Endodermal cell (in vitro differentiated cells): ENCODE measurements at regions not wholly inside any gene's neighbourhood (a gene's known extent, or its start where the extent isn't known, plus 50 kb on each side); places are given as distances from the start of the nearest gene placed in this dataset.
"Not testable (repeated sequence)": the region's sequence is repeated elsewhere in the genome, so short reads cannot be mapped to it uniquely, and the experiment has no call there.

Source experiments
- DNase-seq: peaks from one replicate; pipeline ENCODE4 v3.0.0-alpha.2; 2017
- H3K27ac ChIP-seq: 2 replicates; pipeline ENCODE4 v1.5.1; 2013; ENCODE audit warnings: mild to moderate bottlenecking, low read depth, low read length, moderate library complexity
- H3K27me3 ChIP-seq: 2 replicates; pipeline ENCODE4 v1.6.1; 2013; ENCODE audit warnings: mild to moderate bottlenecking, low read length, moderate library complexity; ENCODE audit not compliant: insufficient read depth, control insufficient read depth, poor library complexity, severe bottlenecking
- H3K36me3 ChIP-seq: 2 replicates; pipeline ENCODE4 v1.7.0; 2013; ENCODE audit warnings: mild to moderate bottlenecking, low read length, moderate library complexity; ENCODE audit not compliant: control insufficient read depth, insufficient read depth
- H3K4me1 ChIP-seq: one replicate; pipeline ENCODE4 v1.7.0; 2013; ENCODE audit warnings: low read length; ENCODE audit not compliant: control insufficient read depth, insufficient read depth
- H3K4me3 ChIP-seq: 2 replicates; pipeline ENCODE4 v1.5.1; 2013; ENCODE audit warnings: mild to moderate bottlenecking, low read length, moderate library complexity
- H3K9ac ChIP-seq: 2 replicates; pipeline ENCODE4 v1.6.1; 2013; ENCODE audit warnings: mild to moderate bottlenecking, low read length, moderate library complexity; ENCODE audit not compliant: poor library complexity, severe bottlenecking; ENCODE audit errors: extremely low read depth
- H3K9me3 ChIP-seq: 2 replicates; pipeline ENCODE4 v1.6.1; 2013; ENCODE audit warnings: mild to moderate bottlenecking, low read length, moderate library complexity; ENCODE audit not compliant: control insufficient read depth
- H3K27ac Mint-ChIP-seq: 2 replicates; pipeline ENCODE4 v1.8.0; 2020; ENCODE audit warnings: mixed read lengths
- H3K27me3 Mint-ChIP-seq: 2 replicates; pipeline ENCODE4 v1.8.0; 2021; ENCODE audit warnings: mild to moderate bottlenecking, mixed read lengths; ENCODE audit not compliant: insufficient read depth
- H3K36me3 Mint-ChIP-seq: 2 replicates; pipeline ENCODE4 v1.8.0; 2020; ENCODE audit warnings: low read depth, mixed read lengths
- H3K4me1 Mint-ChIP-seq: 2 replicates; pipeline ENCODE4 v1.8.0; 2020; ENCODE audit warnings: mixed read lengths
- H3K4me3 Mint-ChIP-seq: 2 replicates; pipeline ENCODE4 v1.8.0; 2020; ENCODE audit warnings: mild to moderate bottlenecking, moderate library complexity, mixed read lengths
- H3K9me3 Mint-ChIP-seq: 2 replicates; pipeline ENCODE4 v1.8.0; 2020; ENCODE audit warnings: mild to moderate bottlenecking, mixed read lengths
- WGBS, 2 experiments: methylation state at CpG; one replicate each; pipeline versions ENCODE4 v1.1.5 to v1.1.7; 2013; ENCODE audit warnings: missing lambda C conversion rate in 2 of 2, mixed read lengths in 1 of 2; ENCODE audit not compliant: insufficient coverage in 1 of 2, insufficient read length in 1 of 2; 5-methylcytosine and 5-hydroxymethylcytosine counted together
- TF ChIP-seq, protein P1 (sequence below): fragments of 200-600 bp; sonication (generic); conservative IDR thresholded peaks from 2 replicates; pipeline ENCODE4 v1.5.0; 2021; ENCODE audit warnings: antibody characterized with exemption, mild to moderate bottlenecking

DNA sequence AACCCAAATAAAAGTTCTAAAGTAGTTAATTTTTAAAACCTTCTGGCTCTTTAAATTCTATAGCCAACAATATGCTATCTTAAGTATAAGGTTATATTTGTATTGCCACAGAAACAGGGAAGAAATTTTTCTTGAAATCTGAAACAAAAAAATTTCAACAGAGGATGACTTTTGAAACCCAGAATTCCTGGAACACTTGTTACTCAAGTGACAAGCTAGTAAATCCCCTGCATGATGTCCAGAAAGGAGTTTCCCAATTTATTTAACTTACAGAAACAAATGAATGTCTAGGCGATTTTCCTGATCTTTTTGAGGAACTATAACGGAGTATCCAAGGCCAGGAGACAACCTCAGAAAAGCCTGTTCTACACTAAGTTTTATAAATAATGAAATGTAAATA is 69.6 kb downstream of the SLC41A2 start:
- H3K4me1 Mint-ChIP-seq = peaks cover 2% of the 10 kb centered on the region
- no peaks in the 10 kb centered on the region for H3K36me3 Mint-ChIP-seq

DNA sequence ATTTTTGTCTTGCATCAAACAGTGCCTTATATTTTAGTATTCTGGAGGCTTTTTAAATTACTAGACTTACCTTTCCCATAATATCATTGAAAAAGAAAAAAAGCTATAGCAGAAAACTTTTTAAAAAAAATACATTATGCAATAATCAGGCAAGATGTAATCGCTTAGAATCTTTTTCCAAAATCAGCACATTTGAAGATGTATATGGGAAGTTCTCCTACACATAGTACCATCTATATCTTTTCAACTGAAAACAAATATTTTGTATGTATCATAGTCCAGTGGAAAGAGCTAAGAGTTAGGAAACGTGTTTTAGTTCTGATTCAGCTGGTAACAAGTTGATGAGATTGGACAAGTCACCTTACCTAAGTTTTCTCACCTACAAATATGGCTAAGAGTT is 70.6 kb downstream of the SLC41A2 start:
- Histone ChIP-seq H3K4me3 (no peak overlapping the region), H3K9ac (no peak overlapping the region), H3K9me3 (peaks cover 11% of the 10 kb centered on the region), H3K4me1 (no peaks in the 10 kb centered on the region), H3K27ac (no peak overlapping the region), H3K36me3 (no peaks in the 10 kb centered on the region), H3K27me3 (no peaks in the 10 kb centered on the region)
- Mint-ChIP-seq H3K4me3 (no peak overlapping the region), H3K9me3 (peaks cover 23% of the 10 kb centered on the region), H3K36me3 (no peaks in the 10 kb centered on the region), H3K27ac (no peak overlapping the region), H3K27me3 (no peaks in the 10 kb centered on the region), H3K4me1 (peaks cover 2% of the 10 kb centered on the region)
- no CpG with 5 or more reads among the region's 2 CpGs for WGBS, 2 experiments
- TF ChIP-seq, protein P1, sequence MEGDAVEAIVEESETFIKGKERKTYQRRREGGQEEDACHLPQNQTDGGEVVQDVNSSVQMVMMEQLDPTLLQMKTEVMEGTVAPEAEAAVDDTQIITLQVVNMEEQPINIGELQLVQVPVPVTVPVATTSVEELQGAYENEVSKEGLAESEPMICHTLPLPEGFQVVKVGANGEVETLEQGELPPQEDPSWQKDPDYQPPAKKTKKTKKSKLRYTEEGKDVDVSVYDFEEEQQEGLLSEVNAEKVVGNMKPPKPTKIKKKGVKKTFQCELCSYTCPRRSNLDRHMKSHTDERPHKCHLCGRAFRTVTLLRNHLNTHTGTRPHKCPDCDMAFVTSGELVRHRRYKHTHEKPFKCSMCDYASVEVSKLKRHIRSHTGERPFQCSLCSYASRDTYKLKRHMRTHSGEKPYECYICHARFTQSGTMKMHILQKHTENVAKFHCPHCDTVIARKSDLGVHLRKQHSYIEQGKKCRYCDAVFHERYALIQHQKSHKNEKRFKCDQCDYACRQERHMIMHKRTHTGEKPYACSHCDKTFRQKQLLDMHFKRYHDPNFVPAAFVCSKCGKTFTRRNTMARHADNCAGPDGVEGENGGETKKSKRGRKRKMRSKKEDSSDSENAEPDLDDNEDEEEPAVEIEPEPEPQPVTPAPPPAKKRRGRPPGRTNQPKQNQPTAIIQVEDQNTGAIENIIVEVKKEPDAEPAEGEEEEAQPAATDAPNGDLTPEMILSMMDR = no peak
- no peak for DNase-seq

More for the DNA sequence above, 69.6 kb downstream of the SLC41A2 start:
- DNase-seq = no peak
- WGBS, 2 experiments = 92% methylated on average over 2 of the region's 2 CpGs; no CpG with 5 or more reads in 1 of the 2 experiments
- H3K4me3 ChIP-seq = no peak overlapping the region
- H3K9me3 ChIP-seq = peaks cover 11% of the 10 kb centered on the region
- TF ChIP-seq, protein P1 = no peak
- no peaks in the 10 kb centered on the region for H3K36me3 ChIP-seq
- no peaks in the 10 kb centered on the region for H3K27me3 Mint-ChIP-seq
- no peak overlapping the region for H3K27ac ChIP-seq
- no peaks in the 10 kb centered on the region for H3K4me1 ChIP-seq
- H3K9ac ChIP-seq = no peak overlapping the region
- peaks cover 13% of the 10 kb centered on the region for H3K9me3 Mint-ChIP-seq
- H3K27ac Mint-ChIP-seq = no peak overlapping the region
- no peak overlapping the region for H3K4me3 Mint-ChIP-seq
- no peaks in the 10 kb centered on the region for H3K27me3 ChIP-seq

DNA sequence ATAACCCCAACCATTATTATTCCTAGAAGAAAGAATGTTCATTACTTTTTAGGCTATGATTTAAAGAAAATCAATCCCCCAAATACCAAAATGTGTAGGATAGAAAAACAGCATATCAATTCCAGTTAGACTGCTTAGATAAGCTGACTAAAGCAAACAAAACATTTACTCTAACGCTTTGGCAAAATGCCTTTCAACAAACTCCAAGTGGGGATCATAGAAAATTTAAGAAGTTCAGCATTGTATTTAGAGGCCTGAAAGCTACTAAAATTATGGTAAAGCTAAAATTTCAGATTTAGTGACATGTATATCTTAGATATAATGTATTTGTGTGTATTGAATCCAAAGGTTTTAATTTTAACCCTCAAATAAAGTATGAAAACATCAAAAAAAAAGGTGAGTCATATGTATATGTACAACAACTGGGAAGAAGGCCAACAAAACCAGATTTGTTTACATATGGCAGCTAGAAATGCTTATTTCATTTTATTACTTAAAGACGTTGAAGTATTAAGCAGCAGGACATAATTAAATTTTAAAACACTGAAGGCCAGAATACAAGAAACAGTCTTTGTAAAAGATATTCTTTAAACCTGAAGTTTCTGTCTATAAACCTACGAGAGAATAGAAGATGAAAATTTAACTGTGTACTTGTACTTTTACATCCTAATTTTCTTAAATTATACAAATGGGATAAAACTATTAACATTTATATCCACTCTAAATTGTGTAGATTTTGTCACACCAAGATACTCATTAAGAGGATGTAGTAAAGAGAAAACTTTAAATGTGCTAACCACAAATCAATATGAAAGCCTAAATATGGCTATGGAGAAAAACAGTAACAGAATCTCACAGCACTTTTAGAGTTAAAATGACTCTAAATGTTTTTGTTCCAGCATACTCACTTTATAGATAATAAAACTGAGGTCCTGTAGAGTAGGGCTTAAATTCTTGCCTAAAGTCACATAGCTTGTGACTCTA is 71.4 kb downstream of the SLC41A2 start:
- Mint-ChIP-seq H3K9me3 (peaks cover 28% of the 10 kb centered on the region), H3K27ac (no peak overlapping the region), H3K4me3 (no peak overlapping the region), H3K27me3 (no peaks in the 10 kb centered on the region), H3K36me3 (no peaks in the 10 kb centered on the region), H3K4me1 (peaks cover 2% of the 10 kb centered on the region)
- H3K9ac ChIP-seq = no peak overlapping the region
- TF ChIP-seq, protein P1 = no peak
- H3K4me1 ChIP-seq = no peaks in the 10 kb centered on the region
- DNase-seq = no peak
- no peak overlapping the region for H3K27ac ChIP-seq
- 89 to 92% methylated on average over 2 of the region's 3 CpGs for WGBS, 2 experiments
- peaks cover 11% of the 10 kb centered on the region for H3K9me3 ChIP-seq
- H3K36me3 ChIP-seq = no peaks in the 10 kb centered on the region
- H3K4me3 ChIP-seq = no peak overlapping the region
- no peaks in the 10 kb centered on the region for H3K27me3 ChIP-seq

DNA sequence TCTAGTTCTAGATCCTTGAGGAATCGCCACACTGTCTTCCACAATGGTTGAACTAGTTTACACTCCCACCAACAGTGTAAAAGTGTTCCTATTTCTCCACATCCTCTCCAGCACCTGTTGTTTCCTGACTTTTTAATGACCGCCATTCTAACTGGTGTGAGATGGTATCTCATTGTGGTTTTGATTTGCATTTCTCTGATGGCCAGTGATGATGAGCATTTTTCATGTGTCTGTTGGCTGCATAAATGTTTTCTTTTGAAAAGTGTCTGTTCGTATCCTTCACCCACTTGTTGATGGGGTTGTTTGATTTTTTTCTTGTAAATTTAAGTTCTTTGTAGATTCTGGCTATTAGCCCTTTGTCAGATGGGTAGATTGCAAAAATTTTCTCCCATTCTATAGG is 79.2 kb downstream of the SLC41A2 start:
- 75% methylated on average over 1 of the region's 3 CpGs; no CpG with 5 or more reads in 1 of the 2 experiments for WGBS, 2 experiments
- H3K27ac ChIP-seq, H3K4me3 Mint-ChIP-seq, H3K27ac Mint-ChIP-seq, H3K4me3 ChIP-seq, H3K27me3 ChIP-seq, H3K9ac ChIP-seq, H3K4me1 ChIP-seq, H3K36me3 Mint-ChIP-seq, DNase-seq, H3K36me3 ChIP-seq, H3K9me3 ChIP-seq, H3K4me1 Mint-ChIP-seq, H3K27me3 Mint-ChIP-seq: not testable (repeated sequence)
- peaks cover 39% of the 10 kb centered on the region for H3K9me3 Mint-ChIP-seq
